ENCODE measurements at regions not wholly inside any gene's neighbourhood (a gene's known extent, or its start where the extent isn't known, plus 50 kb on each side); places are given as distances from the start of the nearest gene placed in this dataset.

DNA sequence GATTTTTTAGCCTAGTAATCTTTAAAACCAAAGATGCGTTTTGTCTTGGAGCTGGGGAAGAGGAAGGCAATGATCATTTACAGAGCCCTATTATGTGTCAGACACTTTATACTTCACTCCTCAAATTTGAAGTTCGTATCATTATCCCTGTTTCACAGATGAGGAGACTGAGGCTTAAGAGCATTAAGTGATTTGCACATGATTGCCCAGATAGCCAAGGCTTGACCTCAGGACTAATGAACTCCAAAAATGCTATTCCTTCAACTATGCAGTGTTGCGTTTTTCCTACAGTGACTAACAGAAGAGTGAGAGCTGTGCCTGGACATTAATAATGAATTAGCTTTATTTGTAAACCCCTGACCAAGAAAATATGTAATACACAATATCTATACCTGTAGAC is 136.8 kb upstream of the EEA1 start:
- Histone ChIP-seq H3K4me3 (ENCODE audit: low read depth, low read length) (no peak overlapping the region), H3K36me3 (ENCODE audit: control insufficient read depth, insufficient read depth, low read length) (no peaks in the 10 kb centered on the region), H3K9me3 (0 out of 2 replicates have a peak, but pooled peaks cover 4% of the 10 kb centered on the region), H3K4me1 (peaks cover 3% of the 10 kb centered on the region), H3K27me3 (replicated peaks; ENCODE audit: control insufficient read depth, insufficient read depth, low read length) (no peaks in the 10 kb centered on the region)
- no peak for TF ChIP-seq CTCF (IDR thresholded peaks at IDR 0.05; ENCODE audit: insufficient read depth in 1 of 2, low read depth in 1 of 2, low read length in 1 of 2, severe bottlenecking in 1 of 2, unreplicated experiment in 1 of 2)
- Mint-ChIP-seq H3K27ac (ENCODE audit: unreplicated experiment) (no peak overlapping the region), H3K4me3 (ENCODE audit: unreplicated experiment) (no peak overlapping the region), H3K9me3 (ENCODE audit: unreplicated experiment) (peaks cover 9% of the 10 kb centered on the region), H3K4me1 (ENCODE audit: low read depth, unreplicated experiment) (peaks cover 19% of the 10 kb centered on the region), H3K36me3 (ENCODE audit: insufficient read depth, unreplicated experiment) (peaks cover 6% of the 10 kb centered on the region), H3K27me3 (ENCODE audit: insufficient read depth, unreplicated experiment) (no peaks in the 10 kb centered on the region)
- intact Hi-C loops (cut with micrococcal nuclease; ENCODE audit: unreplicated experiment) = no loop called here
- POLR2A ChIA-PET = no interaction called here
- no TSS peak for BruUV-seq (replicated peaks)
- no peak for DNase-seq
- CTCF ChIA-PET = no interaction called here

GRCh38 chr12:93072340-93072739 is 143.2 kb upstream of the EEA1 start:
- intact Hi-C loops (cut with micrococcal nuclease; ENCODE audit: unreplicated experiment) = no loop called here
- POLR2A ChIA-PET = no interaction called here
- H3K27me3 Mint-ChIP-seq (ENCODE audit: insufficient read depth, unreplicated experiment) = no peaks in the 10 kb centered on the region

GRCh38 chr12:93073324-93073723 is 144.2 kb upstream of the EEA1 start:
- H3K36me3 ChIP-seq (ENCODE audit: control insufficient read depth, insufficient read depth, low read length) = no peaks in the 10 kb centered on the region; the same call in 1 of the 2 replicates
- CTCF ChIA-PET = no interaction called here
- no peak overlapping the region for H3K27ac Mint-ChIP-seq (ENCODE audit: unreplicated experiment)
- intact Hi-C loops (cut with micrococcal nuclease; ENCODE audit: unreplicated experiment) = no loop called here
- no peaks in the 10 kb centered on the region for H3K27me3 ChIP-seq (replicated peaks; ENCODE audit: control insufficient read depth, insufficient read depth, low read length)
- POLR2A ChIA-PET = no interaction called here
- no peak overlapping the region for H3K4me3 Mint-ChIP-seq (ENCODE audit: unreplicated experiment)
- peaks cover 21% of the 10 kb centered on the region for H3K4me1 Mint-ChIP-seq (ENCODE audit: low read depth, unreplicated experiment)
- H3K9me3 ChIP-seq = no peaks in the 10 kb centered on the region; the same call in 1 of the 2 replicates
- H3K27me3 Mint-ChIP-seq (ENCODE audit: insufficient read depth, unreplicated experiment) = no peaks in the 10 kb centered on the region
- H3K9me3 Mint-ChIP-seq (ENCODE audit: unreplicated experiment) = peaks cover 15% of the 10 kb centered on the region
- DNase-seq = no peak
- peaks cover 10% of the 10 kb centered on the region for H3K36me3 Mint-ChIP-seq (ENCODE audit: insufficient read depth, unreplicated experiment)
- TF ChIP-seq CTCF (IDR thresholded peaks at IDR 0.05; ENCODE audit: insufficient read depth in 1 of 2, low read depth in 1 of 2, low read length in 1 of 2, severe bottlenecking in 1 of 2, unreplicated experiment in 1 of 2) = no peak
- H3K4me1 ChIP-seq = peaks cover 10% of the 10 kb centered on the region
- no TSS peak for BruUV-seq (replicated peaks)
- no peak overlapping the region for H3K4me3 ChIP-seq (ENCODE audit: low read depth, low read length)

More at GRCh38 chr12:93072340-93072739, 143.2 kb upstream of the EEA1 start:
- Mint-ChIP-seq H3K36me3 (ENCODE audit: insufficient read depth, unreplicated experiment) (peaks cover 4% of the 10 kb centered on the region), H3K4me1 (ENCODE audit: low read depth, unreplicated experiment) (peaks cover 17% of the 10 kb centered on the region), H3K9me3 (ENCODE audit: unreplicated experiment) (peaks cover 15% of the 10 kb centered on the region), H3K27ac (ENCODE audit: unreplicated experiment) (no peak overlapping the region), H3K4me3 (ENCODE audit: unreplicated experiment) (no peak overlapping the region)
- Histone ChIP-seq H3K4me3 (ENCODE audit: low read depth, low read length) (no peak overlapping the region), H3K36me3 (ENCODE audit: control insufficient read depth, insufficient read depth, low read length) (no peaks in the 10 kb centered on the region; the same call in 1 of the 2 replicates), H3K4me1 (peaks cover 10% of the 10 kb centered on the region), H3K9me3 (no peaks in the 10 kb centered on the region; the same call in 1 of the 2 replicates), H3K27me3 (replicated peaks; ENCODE audit: control insufficient read depth, insufficient read depth, low read length) (no peaks in the 10 kb centered on the region)
- CTCF ChIA-PET = no interaction called here
- DNase-seq = no peak
- TF ChIP-seq CTCF (IDR thresholded peaks at IDR 0.05; ENCODE audit: insufficient read depth in 1 of 2, low read depth in 1 of 2, low read length in 1 of 2, severe bottlenecking in 1 of 2, unreplicated experiment in 1 of 2) = no peak
- no TSS peak for BruUV-seq (replicated peaks)

Measured in Caco-2 (cell line).